Aorta (tissue), 5 donors: ENCODE measurements at regions not wholly inside any gene's neighbourhood (a gene's known extent, or its start where the extent isn't known, plus 50 kb on each side); places are given as distances from the start of the nearest gene placed in this dataset.

Experiments
- ATAC-seq: fragments of 200-7000 bp; cut with Tn5 transposase; one replicate; pipeline ENCODE4 v1.9.1; 2022; ENCODE audit warnings: moderate library complexity; ENCODE audit not compliant: low FRiP score
- DNase-seq, 2 donors: peaks; one replicate each; pipeline ENCODE4 v3.0.0-alpha.2; 2020
- H3K27ac ChIP-seq, 2 donors: one replicate each; pipeline ENCODE4 v1.5.1; 2013; ENCODE audit warnings: low read length in 2 of 2, mild to moderate bottlenecking in 2 of 2, moderate library complexity in 2 of 2, control low read depth in 1 of 2, inconsistent platforms in 1 of 2, low read depth in 1 of 2
- H3K27me3 ChIP-seq, 2 donors: one replicate each; pipeline ENCODE4 v1.6.1; 2013; ENCODE audit warnings: control low read depth in 1 of 2, low read length in 1 of 2, mild to moderate bottlenecking in 1 of 2, moderate library complexity in 1 of 2; ENCODE audit not compliant: insufficient read depth in 2 of 2, control insufficient read depth in 1 of 2
- H3K36me3 ChIP-seq, 2 donors: one replicate each; pipeline ENCODE4 v1.6.1; 2013; ENCODE audit warnings: control low read depth in 1 of 2, low read length in 1 of 2, mild to moderate bottlenecking in 1 of 2; ENCODE audit not compliant: insufficient read depth in 2 of 2, control insufficient read depth in 1 of 2
- H3K4me1 ChIP-seq, 2 donors: one replicate each; pipeline ENCODE4 v1.6.1; 2013; ENCODE audit warnings: low read length in 2 of 2, control low read depth in 1 of 2, mild to moderate bottlenecking in 1 of 2, moderate library complexity in 1 of 2; ENCODE audit not compliant: insufficient read depth in 2 of 2, control insufficient read depth in 1 of 2
- H3K4me3 ChIP-seq, 2 donors: one replicate each; pipeline ENCODE4 v1.5.1; 2013; ENCODE audit warnings: low read length in 2 of 2, control low read depth in 1 of 2, mild to moderate bottlenecking in 1 of 2
- H3K9me3 ChIP-seq: one replicate; pipeline ENCODE4 v1.6.1; 2013; ENCODE audit warnings: mild to moderate bottlenecking, low read length; ENCODE audit not compliant: control insufficient read depth
- WGBS, 2 donors: extraction: QIAGEN DNeasy Blood & Tissue Kit; methylation state at CpG; one replicate each; pipeline ENCODE4 v1.1.7; 2013; 5-methylcytosine and 5-hydroxymethylcytosine counted together
- intact Hi-C, 2 donors: fragments of 100-400 bp; cut with DNase I; formaldehyde crosslinking; loops; one replicate each; pipeline versions ENCODE4 v1.14.2 to v1.15.0; 2022
- donor health status: healthy with polysubstance abuse.
- donor health status: Bipolar disorder and iron deficiency.
- donor health status: DM: no; HTN: no; CAD: no.
- donor health status: DM: no; HTN: no; CAD: no.
- donor health status: DM: yes; HTN: yes; CAD: no.

DNA sequence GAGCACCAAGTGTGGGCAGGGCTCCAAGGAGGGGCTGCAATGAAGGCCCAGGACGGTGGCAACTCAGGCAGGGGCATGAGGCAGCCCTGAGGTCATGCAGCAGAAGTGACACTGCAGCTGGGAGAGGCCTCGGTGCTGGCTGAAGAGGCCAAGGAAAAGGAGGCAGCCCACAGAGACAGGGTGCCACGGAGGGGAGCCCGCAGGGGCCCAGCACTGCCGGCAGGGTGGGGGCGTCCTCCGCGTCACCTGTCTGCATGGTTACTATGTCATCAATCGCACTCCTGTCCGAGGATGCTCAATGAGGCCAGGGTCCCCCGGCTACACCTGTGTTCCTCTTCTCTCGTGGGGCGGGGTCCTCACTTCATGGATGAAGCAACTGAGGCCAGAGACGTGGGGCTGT lies 123.1 kb downstream of the TUBA3C start:
- Histone ChIP-seq H3K27ac (no peak overlapping the region), H3K36me3 (no peaks in the 10 kb centered on the region), H3K4me3 (no peak overlapping the region), H3K4me1 (no peaks in the 10 kb centered on the region), H3K27me3 (no peaks in the 10 kb centered on the region), H3K9me3 (no peaks in the 10 kb centered on the region)
- ATAC-seq (no peak), DNase-seq (peak in 1 of 2 donors; percentile 57)
- intact Hi-C loops: no loop called here
- WGBS, 2 donors: 85 to 92% methylated on average over 14 of the region's 14 CpGs

DNA sequence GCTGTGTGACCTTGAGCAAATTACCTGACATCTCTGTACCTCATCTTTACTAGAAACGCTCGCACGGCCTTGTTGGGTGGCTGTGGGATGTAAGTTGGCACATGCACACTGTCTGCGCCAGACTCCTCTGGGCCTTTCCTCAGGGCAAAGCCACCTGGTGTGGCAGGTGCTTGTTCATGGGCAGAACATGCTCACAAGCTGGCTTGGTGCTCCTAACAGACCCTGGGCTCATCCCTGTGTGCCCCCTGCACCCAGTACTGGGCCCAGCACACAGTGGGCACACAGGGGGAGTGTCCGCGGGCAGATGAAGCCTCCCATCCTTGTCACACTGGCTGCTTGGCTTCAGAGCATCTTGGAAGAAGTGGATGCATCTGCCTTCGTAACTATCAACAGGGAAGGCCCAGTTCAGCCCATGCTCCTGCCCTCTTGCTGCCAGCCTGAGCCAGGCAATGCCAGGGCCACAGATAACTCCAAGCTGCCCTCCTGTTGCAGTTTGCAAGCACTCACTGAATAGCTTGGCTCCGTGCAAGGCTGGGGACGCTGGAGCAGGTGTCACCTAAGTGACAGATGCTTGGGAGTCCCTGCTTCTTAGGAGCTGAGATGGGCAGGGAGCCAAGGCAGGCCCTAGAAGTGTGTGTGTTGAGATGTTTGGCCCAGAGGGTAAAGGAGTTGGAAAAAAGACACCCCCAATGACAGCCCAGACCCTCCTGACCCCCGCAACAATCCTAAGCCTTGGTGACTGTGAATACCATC lies 123.9 kb downstream of the TUBA3C start:
- intact Hi-C loops: no loop called here
- Histone ChIP-seq H3K27me3 (no peaks in the 10 kb centered on the region), H3K27ac (no peak overlapping the region), H3K36me3 (no peaks in the 10 kb centered on the region), H3K4me1 (no peaks in the 10 kb centered on the region), H3K4me3 (no peak overlapping the region), H3K9me3 (no peaks in the 10 kb centered on the region)
- WGBS, 2 donors: 81 to 83% methylated on average over 10 of the region's 10 CpGs
- DNase-seq (peak in 1 of 2 donors; percentile 69), ATAC-seq (no peak)

DNA sequence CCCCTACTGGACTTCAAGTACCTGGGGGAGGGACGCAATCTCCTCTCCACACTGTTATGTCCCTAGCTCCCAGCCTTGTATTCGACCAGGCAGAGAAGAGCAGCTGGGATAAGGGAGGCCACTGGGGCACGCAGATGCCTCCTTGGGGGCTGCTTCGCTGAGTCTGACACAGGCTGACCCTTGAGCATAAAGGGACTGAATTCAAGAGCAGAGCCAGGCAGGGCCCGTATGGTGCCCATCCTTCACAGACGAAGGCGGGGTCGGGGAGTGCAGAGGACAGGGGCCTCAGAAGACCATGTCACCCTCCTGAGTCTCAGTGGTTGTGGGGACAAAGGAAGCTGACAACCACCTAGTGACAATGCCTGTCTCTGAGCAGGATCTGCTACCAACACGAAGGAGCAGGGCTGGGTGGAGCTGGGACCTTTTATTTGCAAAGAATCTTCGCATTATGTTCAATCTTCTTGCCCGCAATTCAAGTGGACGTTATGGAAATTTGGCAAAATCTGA lies 124.6 kb downstream of the TUBA3C start:
- H3K4me1 ChIP-seq: no peaks in the 10 kb centered on the region
- no peaks in the 10 kb centered on the region for H3K36me3 ChIP-seq
- intact Hi-C loops: no loop called here
- 81% methylated on average over 12 of the region's 12 CpGs for WGBS, 2 donors
- DNase-seq (peak in 1 of 2 donors; percentile 43), ATAC-seq (no peak)
- no peaks in the 10 kb centered on the region for H3K27me3 ChIP-seq
- H3K4me3 ChIP-seq: no peak overlapping the region
- H3K27ac ChIP-seq: no peak overlapping the region
- H3K9me3 ChIP-seq: no peaks in the 10 kb centered on the region

DNA sequence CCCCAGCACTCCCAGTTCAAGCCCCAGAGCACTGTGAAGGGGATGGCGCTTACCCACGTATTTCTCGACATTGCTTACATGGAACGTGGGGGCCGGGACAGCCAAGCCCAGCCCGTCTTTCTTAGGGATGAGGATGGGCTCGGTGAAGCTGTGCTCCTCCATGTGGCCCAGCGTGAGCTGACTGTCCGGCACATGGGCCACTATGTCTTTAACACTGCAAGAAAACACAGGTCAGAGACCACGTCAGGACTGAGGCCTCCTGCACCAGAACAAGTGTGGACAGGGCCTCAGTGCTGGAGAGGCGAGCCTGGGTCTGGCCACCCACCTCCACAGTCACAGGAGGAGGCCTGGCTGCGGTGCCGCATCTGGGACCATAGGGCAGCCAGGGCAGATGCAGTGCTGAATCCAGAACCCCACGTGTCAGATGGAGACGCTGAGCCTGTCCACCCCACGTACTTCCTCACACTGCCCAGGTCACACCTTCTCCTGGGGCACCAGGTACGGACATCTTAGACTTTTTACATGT lies 125.2 kb downstream of the TUBA3C start:
- Histone ChIP-seq H3K27me3 (no peaks in the 10 kb centered on the region), H3K9me3 (no peaks in the 10 kb centered on the region), H3K4me3 (no peak overlapping the region), H3K27ac (no peak overlapping the region), H3K36me3 (no peaks in the 10 kb centered on the region), H3K4me1 (no peaks in the 10 kb centered on the region)
- DNase-seq: peak in 1 of 2 donors; percentile 59
- intact Hi-C loops: no loop called here
- ATAC-seq: no peak
- WGBS, 2 donors: 85 to 90% methylated on average over 17 of the region's 17 CpGs

DNA sequence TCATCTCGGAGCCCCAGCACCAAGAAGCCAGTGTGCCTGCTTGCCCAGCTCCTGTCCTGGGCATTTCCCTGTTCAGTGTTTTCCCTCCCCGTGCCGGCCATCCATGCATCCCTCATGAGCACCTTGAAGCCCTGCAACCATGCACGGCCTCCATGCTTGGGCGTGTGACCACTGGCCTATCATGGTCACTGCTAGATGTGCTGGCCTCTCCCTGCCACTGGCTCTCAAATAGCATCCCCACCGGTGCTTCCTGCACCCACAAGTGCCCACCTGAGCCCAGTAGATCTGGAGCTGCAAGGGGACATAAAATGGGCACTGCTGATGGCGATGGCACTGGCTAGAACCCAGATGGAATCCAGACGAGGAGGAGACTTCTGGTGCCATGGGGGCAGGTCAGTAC lies 126.0 kb downstream of the TUBA3C start:
- H3K27ac ChIP-seq: no peak overlapping the region
- H3K36me3 ChIP-seq: no peaks in the 10 kb centered on the region
- intact Hi-C loops: no loop called here
- no peaks in the 10 kb centered on the region for H3K27me3 ChIP-seq
- no peaks in the 10 kb centered on the region for H3K4me1 ChIP-seq
- H3K4me3 ChIP-seq: no peak overlapping the region
- ATAC-seq (no peak), DNase-seq (peak in 1 of 2 donors; percentile 44)
- WGBS, 2 donors: 73 to 80% methylated on average over 8 of the region's 8 CpGs
- no peaks in the 10 kb centered on the region for H3K9me3 ChIP-seq

DNA sequence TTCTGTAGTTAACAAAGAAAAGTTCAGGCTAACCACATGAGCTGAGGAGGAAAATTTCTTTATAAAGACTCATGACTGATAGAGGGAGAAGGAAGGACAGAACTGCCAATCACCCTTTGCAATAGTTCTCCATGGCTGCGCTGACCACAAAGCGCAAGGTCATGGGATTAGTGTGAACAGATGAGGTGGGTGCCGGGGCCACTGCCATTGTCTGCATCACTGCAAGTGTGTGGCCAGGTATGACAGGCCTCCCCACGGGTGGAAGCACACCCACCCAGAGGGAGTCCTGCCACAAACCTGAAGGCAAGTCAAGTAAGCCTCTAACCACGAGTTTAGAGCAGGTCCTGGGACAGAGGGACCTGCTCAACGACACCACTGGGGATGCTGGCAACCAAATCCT lies 128.1 kb downstream of the TUBA3C start:
- Histone ChIP-seq H3K4me1 (no peaks in the 10 kb centered on the region), H3K36me3 (no peaks in the 10 kb centered on the region), H3K27ac (no peak overlapping the region), H3K9me3 (no peaks in the 10 kb centered on the region), H3K4me3 (no peak overlapping the region), H3K27me3 (no peaks in the 10 kb centered on the region)
- intact Hi-C loops: no loop called here
- DNase-seq (no peak), ATAC-seq (no peak)
- 65 to 67% methylated on average over 6 of the region's 6 CpGs for WGBS, 2 donors

DNA sequence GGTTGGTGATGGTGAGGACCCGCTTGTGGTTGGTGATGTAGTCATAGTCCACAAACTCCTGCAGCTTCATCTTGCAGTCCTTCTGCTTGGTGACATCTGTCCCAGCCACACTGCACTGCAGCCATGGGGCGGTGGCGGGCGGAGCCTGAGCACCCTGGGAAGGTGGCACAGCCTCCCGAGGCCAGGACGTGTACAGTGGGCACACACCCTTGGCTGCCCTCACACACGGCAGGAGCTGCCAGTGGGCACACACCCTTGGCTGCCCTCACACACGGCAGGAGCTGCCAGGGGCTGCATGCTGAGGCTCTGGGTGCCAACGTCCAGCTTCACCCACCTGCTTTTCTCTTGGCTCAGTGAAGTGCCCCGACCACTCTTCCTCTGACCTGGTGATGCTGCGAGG lies 128.7 kb downstream of the TUBA3C start:
- Histone ChIP-seq H3K4me3 (no peak overlapping the region), H3K9me3 (no peaks in the 10 kb centered on the region), H3K27ac (no peak overlapping the region), H3K36me3 (no peaks in the 10 kb centered on the region), H3K4me1 (no peaks in the 10 kb centered on the region), H3K27me3 (no peaks in the 10 kb centered on the region)
- no peak for DNase-seq
- WGBS, 2 donors: 79 to 83% methylated on average over 11 of the region's 11 CpGs
- intact Hi-C loops: no loop called here
- no peak for ATAC-seq

DNA sequence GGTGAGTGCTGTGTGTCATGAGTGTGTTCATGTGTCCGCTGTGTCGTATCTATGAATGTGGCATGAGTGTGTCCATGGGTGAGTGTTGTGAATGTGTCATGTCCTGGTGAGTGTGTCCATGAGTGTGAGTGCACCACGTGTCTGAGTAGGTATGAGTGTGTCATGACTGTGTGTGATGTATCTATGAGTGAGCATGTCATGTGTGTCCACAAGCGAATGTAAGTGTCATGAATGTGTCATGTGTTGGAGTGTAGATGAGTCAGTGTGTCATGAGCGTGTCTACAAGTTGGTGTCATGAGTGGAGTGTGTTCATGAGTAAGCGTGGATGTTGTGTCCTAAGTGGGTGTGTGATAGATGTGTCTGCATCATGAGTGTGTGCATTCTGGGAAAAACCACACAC lies 129.4 kb downstream of the TUBA3C start:
- H3K36me3 ChIP-seq: no peaks in the 10 kb centered on the region
- no peaks in the 10 kb centered on the region for H3K4me1 ChIP-seq
- intact Hi-C loops: no loop called here
- H3K27ac ChIP-seq: no peak overlapping the region
- no peaks in the 10 kb centered on the region for H3K9me3 ChIP-seq
- ATAC-seq: no peak
- no peak overlapping the region for H3K4me3 ChIP-seq
- H3K27me3 ChIP-seq: no peaks in the 10 kb centered on the region
- no peak for DNase-seq
- 66 to 71% methylated on average over 6 of the region's 6 CpGs for WGBS, 2 donors

DNA sequence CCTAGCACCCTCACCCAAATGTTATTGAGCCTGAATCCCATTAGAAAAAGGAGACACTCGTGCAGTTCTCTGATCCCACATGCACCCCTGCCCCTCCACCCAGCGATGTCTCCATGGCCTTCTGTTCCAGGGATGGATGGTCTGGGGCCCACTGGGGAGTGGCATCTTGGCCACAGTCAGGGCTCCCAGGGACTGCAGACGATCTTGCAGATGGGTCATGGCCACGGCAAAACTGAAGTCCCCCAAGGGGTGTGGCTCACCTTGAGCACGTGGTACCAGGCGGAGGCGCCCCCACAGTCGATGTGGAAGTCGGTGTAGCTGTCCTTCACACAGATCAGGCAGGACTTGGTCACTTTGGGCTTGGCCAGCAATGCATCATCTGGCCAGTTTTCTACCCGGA lies 130.7 kb downstream of the TUBA3C start:
- Histone ChIP-seq H3K27me3 (no peaks in the 10 kb centered on the region), H3K9me3 (no peaks in the 10 kb centered on the region), H3K27ac (no peak overlapping the region), H3K4me3 (no peak overlapping the region), H3K36me3 (no peaks in the 10 kb centered on the region), H3K4me1 (no peaks in the 10 kb centered on the region)
- 74 to 78% methylated on average over 10 of the region's 10 CpGs for WGBS, 2 donors
- intact Hi-C loops: no loop called here
- ATAC-seq (no peak), DNase-seq (no peak)
